ENCODE measurements at regions not wholly inside any gene's neighbourhood (a gene's known extent, or its start where the extent isn't known, plus 50 kb on each side); places are given as distances from the start of the nearest gene placed in this dataset.

GRCh38 chr17:53996131-53996530 is 173.4 kb downstream of the KIF2B start:
- Histone ChIP-seq H3K27ac (replicated peaks) (no peak overlapping the region), H3K4me3 (no peak overlapping the region), H3K27me3 (ENCODE audit: low read depth) (no peaks in the 10 kb centered on the region), H3K4me1 (no peaks in the 10 kb centered on the region), H3K36me3 (no peaks in the 10 kb centered on the region), H3K9me3 (replicated peaks) (no peaks in the 10 kb centered on the region)
- intact Hi-C loops (cut with micrococcal nuclease): no loop called here
- no peak for DNase-seq
- no peak for TF ChIP-seq CTCF (IDR thresholded peaks at IDR 0.05; ENCODE audit: borderline replicate concordance)

DNA sequence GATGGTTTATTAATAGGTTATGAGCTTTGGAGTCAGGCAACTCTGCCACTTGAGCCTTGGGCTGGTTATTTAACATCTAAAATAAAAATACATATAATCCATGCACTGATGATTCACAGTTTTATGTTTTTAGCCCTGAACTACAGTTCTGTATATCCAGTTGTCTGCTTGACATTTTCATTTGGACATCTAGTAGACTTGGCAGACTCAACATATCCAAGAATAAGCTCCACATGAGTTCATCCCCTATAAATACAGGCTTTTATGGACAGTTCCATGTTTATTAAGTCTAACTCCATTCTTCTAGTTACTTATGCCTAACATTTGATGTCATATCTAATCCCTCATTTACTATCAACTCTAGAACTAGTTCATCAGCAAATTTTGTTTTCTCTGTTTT is 174.2 kb downstream of the KIF2B start:
- H3K9me3 ChIP-seq (replicated peaks): no peaks in the 10 kb centered on the region
- H3K36me3 ChIP-seq: no peaks in the 10 kb centered on the region
- DNase-seq: no peak
- H3K27ac ChIP-seq (replicated peaks): no peak overlapping the region
- no peaks in the 10 kb centered on the region for H3K4me1 ChIP-seq
- intact Hi-C loops (cut with micrococcal nuclease): no loop called here
- H3K27me3 ChIP-seq (ENCODE audit: low read depth): no peaks in the 10 kb centered on the region
- H3K4me3 ChIP-seq: no peak overlapping the region
- no peak for TF ChIP-seq CTCF (IDR thresholded peaks at IDR 0.05; ENCODE audit: borderline replicate concordance)

DNA sequence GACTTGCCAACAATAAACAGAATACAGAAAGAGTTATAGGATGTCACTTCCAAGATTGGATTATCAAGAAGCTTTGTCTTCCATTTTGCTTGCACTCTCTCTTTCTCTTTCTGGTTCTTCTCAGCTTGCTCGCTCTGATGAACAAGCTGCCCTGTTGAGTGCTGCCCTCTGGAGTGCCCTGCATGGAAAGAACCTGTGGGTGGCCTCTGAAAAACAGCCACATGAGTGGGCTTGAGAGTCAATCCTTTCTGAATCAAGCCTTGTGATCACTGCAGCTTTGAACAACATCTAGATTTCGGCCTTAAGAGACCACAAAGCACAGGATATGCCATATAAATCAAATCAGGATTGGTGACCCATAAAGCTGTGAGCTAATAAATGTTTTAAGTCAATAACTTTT is 185.1 kb downstream of the KIF2B start:
- TF ChIP-seq CTCF (IDR thresholded peaks at IDR 0.05; ENCODE audit: borderline replicate concordance): no peak
- H3K27ac ChIP-seq (replicated peaks): no peak overlapping the region
- intact Hi-C loops (cut with micrococcal nuclease): no loop called here
- no peak overlapping the region for H3K4me3 ChIP-seq
- no peaks in the 10 kb centered on the region for H3K9me3 ChIP-seq (replicated peaks)
- DNase-seq: no peak
- H3K36me3 ChIP-seq: no peaks in the 10 kb centered on the region
- no peaks in the 10 kb centered on the region for H3K4me1 ChIP-seq
- no peaks in the 10 kb centered on the region for H3K27me3 ChIP-seq (ENCODE audit: low read depth)

DNA sequence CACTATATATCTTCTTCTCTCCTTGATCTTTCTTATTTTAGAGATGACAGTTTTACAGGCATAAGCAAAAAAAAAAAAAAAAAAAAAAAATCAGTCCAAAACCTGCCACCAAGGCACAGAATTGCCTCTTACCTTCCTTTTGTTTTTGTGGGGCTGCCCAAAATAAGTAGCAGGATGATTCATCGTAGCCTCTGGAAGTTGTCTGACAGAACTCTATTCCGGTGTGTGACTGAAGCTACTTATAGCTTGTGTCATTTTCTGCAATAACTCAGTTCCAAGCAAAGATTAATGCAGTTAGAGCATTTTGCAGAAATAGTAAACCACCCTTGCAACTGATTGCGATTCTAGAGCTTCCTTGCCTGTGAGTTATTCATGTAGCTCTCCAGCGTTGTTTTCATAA is 186.8 kb downstream of the KIF2B start:
- intact Hi-C loops (cut with micrococcal nuclease): no loop called here

DNA sequence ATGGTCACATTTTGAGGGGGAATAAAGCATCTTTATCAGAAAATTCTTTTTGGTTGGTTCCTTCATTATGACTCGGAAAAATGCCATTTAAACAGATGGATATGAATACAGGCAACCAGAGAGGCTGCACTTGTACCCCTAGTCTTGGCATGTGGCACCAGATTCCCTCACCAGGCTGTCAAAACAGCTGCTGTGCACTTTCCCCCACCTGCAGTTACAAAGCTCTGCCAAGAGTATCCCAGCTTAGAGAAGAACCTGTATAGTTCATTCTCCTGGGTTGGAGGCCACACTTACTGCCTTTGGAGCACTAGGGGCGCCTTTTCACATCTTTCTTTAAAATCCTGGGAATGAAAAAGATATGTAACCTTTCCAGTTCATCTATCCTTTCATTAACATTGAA is 190.3 kb downstream of the KIF2B start:
- no peaks in the 10 kb centered on the region for H3K27me3 ChIP-seq (ENCODE audit: low read depth)
- H3K9me3 ChIP-seq (replicated peaks): peaks cover 9% of the 10 kb centered on the region
- DNase-seq: no peak
- no peak for TF ChIP-seq CTCF (IDR thresholded peaks at IDR 0.05; ENCODE audit: borderline replicate concordance)
- no peaks in the 10 kb centered on the region for H3K36me3 ChIP-seq
- no peaks in the 10 kb centered on the region for H3K4me1 ChIP-seq
- H3K4me3 ChIP-seq: no peak overlapping the region
- intact Hi-C loops (cut with micrococcal nuclease): no loop called here
- H3K27ac ChIP-seq (replicated peaks): no peak overlapping the region

More for the DNA sequence above, 186.8 kb downstream of the KIF2B start:
- Histone ChIP-seq H3K4me1 (no peaks in the 10 kb centered on the region), H3K27ac (replicated peaks) (no peak overlapping the region), H3K4me3 (no peak overlapping the region), H3K36me3 (no peaks in the 10 kb centered on the region), H3K27me3 (ENCODE audit: low read depth) (no peaks in the 10 kb centered on the region), H3K9me3 (replicated peaks) (no peaks in the 10 kb centered on the region)
- no peak for TF ChIP-seq CTCF (IDR thresholded peaks at IDR 0.05; ENCODE audit: borderline replicate concordance)
- no peak for DNase-seq

DNA sequence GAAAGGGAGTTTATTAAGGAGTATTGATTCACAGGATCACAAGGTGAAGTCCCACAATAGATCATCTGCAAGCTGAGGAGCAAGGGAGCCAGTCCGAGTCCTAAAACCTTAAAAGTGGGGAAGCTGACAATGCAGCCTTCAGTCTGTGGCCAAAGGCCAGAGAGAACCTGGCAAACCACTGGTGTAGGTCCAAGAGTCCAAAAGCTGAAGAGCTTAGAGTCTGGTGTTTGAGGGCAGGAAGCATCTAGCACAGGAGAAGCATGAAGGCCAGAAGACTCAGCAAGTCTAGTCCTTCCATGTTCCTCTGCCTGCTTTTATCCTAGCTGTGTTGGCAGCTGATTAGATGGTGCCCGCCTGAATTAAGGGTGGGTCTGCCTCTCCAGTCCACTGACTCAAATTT is 193.0 kb downstream of the KIF2B start:
- no peak for TF ChIP-seq CTCF (IDR thresholded peaks at IDR 0.05; ENCODE audit: borderline replicate concordance)
- peaks cover 25% of the 10 kb centered on the region for H3K9me3 ChIP-seq (replicated peaks)
- no peaks in the 10 kb centered on the region for H3K36me3 ChIP-seq
- no peak overlapping the region for H3K4me3 ChIP-seq
- no peaks in the 10 kb centered on the region for H3K27me3 ChIP-seq (ENCODE audit: low read depth)
- no peak overlapping the region for H3K27ac ChIP-seq (replicated peaks)
- DNase-seq: no peak
- intact Hi-C loops (cut with micrococcal nuclease): no loop called here
- no peaks in the 10 kb centered on the region for H3K4me1 ChIP-seq
